COLO668 (cell line): ENCODE measurements at regions not wholly inside any gene's neighbourhood (a gene's known extent, or its start where the extent isn't known, plus 50 kb on each side); places are given as distances from the start of the nearest gene placed in this dataset.

ENCODE experiments used
- DNase-seq: peaks from one replicate; lab custom pipeline; 2025; ENCODE audit not compliant: unreplicated experiment; lab: John Stamatoyannopoulos, UW

DNA sequence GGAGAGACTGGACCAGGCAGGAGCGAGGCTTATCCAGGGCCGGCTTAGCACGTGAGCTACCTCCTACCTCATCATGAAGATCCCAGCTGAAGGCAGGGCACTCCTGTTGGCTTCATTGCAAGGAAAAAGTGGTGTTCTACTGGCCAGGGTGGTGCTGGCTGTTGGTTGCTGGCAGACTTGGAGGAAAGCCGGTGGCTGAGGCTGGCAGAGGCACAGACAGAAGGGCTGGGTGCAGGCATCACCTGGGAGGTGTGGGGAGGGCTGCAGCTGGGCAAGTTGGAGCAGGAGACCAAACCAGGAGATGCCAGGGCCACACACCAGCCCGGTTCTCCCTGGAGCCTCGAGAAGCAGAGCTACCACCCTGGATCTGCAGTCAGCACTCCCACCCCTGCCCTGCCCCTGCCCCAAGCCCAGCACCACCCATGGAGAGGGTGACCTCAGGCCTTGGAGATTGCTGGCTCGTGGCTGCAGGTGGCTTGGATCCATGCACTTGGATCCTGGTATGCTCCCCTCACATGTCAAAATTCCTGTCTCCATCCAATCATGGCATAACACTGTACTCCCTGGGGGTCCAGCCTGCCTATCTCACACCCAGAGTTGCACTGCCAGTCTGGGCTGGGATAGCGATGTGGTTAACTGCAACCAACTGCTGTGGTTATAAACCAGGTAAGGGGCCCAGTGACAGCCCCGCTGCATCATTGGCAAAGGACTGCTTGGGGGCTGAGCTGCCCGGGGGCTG, 49.7 kb downstream of the GLI2 start:
- no peak for DNase-seq

DNA sequence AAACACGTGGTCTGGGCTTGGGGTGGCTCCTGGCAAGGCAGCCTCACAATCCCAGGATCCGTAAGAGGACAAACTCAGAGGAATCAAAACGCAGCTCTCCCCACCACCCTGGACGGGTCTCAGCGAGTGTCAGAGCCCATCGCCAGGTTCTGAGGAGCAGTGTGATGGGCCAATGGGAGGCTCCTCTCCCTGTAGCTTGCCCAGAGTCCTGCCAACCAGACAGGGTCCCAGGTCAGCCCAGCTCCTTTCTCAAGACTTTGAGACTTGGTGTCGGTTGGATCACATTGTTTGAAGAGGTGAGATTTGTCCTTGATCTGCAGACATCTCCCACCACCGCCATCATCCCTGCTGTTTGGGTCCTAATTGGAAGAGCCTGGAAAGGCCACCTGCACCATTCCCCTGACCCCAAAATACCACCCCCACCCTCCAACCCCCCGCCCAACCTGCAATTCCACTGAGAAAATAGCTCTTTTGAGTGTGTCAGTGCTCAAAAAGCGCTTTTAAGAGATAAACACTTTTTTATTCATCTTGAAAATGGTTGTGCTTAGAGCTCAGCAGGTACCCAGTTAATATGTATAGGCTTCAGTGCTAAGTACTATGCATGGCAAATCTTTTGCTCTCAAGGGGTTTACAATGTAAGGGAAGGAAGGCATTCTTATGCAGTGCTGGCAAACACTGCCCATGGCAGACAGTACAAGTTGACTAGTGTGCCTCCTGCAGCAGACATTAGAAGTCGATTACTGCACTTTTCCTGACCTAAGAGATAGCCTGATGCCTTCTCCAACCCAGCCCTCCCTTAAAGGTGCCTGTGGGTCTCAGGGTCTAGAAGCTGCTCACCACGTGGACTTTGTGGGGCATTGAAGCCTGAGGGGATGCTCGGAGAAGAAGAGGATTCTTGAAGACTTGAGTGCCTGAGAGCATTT, 50.6 kb downstream of the GLI2 start:
- no peak for DNase-seq

DNA sequence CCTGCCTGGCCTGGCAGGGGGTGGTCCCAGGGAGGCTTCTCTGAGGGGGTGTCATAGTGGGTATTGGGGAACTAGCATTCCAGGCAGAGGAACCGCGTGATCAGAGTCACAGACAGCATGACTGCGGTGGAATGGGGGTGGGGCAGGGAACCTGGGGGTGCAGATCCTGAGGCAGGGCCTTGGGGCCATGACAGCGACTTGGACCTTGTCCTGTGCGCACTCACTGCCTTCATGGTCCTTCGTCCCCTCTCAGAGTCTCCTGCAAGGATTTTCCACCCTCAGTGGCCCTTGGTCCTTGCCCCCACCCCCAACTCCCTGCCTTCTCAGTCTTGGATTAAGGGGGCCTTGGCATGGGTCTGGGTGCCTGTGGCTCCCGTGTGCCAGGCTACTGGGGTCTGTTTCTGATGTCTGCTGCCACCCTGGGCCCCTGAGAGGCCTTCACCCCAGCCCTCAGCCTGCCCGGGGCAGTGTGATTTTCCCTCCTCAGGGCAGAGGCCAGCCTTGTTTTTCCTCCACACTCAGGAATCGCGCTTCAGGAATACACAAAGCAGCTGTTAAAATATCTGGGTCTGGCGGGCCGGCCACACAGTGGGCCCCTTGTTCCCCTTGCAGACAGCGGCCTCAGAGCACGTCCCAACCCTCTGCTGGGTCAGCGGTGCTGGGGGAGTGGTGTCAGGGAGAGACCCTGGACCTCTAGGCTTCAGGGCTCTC, 51.6 kb downstream of the GLI2 start:
- no peak for DNase-seq

DNA sequence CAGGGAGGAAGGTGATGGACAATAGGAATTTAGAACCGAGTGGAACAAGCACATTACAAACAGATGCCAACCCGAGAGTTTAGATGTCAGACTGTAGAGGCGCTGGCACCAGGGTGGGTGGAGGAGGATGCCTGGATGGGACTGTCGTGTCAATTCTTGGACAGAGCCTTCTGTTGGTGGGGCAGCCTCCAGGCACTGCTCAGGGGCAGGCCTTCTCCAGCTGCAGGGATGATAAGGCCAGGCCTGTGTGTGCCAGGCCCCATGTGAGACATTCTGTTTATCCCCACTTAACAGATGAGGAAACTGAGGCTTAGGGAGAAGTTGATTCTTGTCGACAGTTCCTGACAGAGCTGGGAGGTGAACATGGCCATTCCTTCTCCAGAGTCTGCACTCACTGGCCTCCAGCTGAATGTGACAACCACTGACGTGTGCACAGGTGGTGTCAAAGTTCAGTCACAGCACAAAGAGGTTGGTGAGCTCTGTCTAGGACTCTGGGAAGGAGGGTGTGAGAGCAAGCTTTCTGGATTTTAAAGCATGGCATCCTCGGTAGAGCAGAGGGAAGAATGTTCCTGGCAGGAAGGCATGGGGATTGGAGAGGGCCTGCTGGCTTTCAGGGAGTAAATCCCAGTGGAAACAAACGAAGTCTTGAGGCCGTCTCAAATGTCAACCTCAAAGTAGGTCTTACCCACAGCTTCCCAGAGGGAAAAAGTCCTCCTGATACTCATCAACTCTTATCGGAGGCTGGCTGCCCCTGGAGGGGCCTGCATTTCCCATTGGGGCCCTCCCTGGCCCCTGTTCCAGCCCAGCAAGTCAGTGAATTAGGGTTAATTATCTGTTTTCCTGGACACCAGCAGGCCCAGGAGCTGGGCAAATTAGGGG, 52.4 kb downstream of the GLI2 start:
- no peak for DNase-seq

DNA sequence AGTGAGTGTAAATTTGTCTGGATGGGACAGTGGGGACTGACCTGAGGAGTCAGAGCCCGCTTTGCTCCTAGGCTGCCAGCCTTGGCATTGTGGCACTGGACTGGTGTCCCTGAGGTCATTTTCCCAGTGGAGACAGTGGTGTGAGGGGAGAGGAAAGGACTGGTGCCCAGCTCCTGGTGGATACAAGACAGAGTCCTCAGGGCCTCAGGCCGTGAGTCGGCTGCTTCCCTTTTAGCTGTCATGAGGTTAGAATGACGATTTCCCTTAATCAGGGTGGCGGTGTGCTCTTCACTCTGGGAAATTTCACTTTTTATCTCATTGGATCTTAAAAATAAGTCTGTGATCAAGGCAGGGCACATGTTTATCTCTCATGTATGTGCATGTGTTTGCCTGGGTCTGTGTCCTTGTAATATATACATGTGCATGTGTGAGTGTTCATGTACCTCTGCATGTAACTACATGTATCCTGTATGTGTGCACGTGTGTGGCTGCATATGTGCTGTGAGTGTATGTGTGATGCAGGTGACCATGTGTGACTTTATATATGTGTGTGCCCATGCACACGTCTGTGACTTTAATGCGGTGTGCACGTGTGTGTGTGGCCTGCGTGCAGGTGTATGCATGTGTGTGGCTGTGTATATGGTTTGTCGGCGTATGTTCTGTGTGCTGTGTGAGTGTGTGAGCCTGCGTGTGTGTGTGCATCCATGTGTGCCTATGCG, 55.7 kb downstream of the GLI2 start:
- no peak for DNase-seq

DNA sequence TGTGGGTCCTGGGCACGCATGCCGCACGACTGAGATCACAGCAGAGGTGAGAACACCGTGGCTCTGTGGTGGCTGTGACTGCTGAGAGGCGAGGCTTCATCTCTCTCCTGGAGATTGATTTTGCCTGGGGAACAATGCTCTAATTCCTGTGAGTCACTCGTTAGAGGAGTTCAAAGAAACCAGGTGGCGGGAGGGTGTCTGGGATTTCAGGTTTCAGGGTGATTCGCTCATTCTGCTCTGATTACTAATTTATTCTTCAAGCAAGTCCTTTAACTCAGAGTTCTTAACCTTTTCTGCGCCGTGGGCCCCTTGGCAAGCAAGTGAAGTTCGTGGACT, 56.3 kb downstream of the GLI2 start:
- DNase-seq = no peak

DNA sequence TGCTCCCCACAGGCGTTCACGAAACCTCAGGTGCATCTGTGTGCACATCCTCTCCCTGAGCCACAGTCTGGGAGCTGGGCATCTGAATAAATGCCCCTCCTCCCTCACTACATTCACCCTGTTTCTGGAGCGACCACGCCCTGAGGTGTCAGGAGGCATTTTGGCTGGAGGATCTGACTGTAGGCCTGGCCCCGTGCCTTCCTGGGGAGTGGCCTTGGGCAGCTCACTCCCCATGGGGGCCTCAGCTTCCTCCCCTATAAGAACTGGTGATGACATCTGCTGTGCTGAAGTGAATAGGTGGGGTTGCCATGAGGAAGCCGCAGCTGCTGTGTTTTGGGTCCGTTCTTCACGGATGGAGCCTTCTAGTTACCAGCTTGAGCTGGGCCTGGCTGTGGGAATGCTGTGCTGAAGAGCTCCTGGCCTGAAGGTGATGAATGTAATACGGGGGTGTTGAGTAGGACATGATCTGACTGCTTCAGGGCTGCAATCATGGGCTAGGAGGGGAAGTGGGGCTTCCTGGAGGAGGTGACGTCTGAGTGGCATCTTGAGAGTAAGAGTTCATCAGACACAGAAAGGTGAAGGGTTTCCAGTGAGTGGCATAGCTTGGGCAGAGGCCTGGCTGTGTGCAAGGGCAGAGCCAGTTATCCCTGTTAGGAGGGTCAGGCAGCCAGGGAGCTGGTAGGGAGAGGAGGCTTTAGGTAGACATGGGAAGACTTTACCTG, 58.2 kb downstream of the GLI2 start:
- DNase-seq = no peak

DNA sequence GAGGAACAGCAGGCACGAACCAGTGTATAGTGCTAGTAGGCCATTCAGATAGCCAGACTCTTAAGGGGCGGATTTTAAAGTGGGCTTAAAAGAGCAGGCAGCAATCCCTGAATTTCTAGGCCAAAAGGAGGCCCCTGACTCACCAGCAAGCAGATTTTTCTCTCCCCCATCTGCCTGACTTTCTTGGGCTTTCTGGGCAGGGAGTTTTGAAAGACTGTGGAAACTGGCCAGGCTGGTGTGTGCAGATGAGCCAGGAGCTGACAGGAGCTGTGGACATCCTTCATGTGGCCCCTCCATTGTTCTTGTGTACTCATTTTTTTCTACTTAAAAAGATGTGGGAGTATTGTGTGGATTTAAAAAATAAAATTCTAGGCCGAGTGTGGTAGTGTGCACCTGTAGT, 59.0 kb downstream of the GLI2 start:
- DNase-seq = no peak

DNA sequence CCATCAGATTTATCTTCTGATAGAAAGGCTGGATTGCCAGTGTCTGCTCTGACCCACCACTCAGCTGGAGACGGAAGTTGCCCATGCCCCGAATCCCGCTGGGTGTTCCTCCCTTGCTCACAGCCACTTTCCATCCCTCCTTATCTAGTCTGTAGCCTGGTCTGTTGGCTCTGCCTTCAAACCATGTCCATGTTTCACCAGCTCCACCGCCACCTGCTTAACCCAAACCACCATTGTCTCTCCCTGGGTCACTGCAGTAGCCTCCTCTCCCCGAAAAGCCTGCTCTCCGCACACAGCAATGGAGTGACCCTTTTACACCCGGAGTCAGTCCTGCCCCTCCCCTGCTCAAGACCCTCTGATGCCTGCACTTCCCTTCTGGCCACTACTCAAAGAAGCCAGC, 60.4 kb downstream of the GLI2 start:
- DNase-seq = no peak

DNA sequence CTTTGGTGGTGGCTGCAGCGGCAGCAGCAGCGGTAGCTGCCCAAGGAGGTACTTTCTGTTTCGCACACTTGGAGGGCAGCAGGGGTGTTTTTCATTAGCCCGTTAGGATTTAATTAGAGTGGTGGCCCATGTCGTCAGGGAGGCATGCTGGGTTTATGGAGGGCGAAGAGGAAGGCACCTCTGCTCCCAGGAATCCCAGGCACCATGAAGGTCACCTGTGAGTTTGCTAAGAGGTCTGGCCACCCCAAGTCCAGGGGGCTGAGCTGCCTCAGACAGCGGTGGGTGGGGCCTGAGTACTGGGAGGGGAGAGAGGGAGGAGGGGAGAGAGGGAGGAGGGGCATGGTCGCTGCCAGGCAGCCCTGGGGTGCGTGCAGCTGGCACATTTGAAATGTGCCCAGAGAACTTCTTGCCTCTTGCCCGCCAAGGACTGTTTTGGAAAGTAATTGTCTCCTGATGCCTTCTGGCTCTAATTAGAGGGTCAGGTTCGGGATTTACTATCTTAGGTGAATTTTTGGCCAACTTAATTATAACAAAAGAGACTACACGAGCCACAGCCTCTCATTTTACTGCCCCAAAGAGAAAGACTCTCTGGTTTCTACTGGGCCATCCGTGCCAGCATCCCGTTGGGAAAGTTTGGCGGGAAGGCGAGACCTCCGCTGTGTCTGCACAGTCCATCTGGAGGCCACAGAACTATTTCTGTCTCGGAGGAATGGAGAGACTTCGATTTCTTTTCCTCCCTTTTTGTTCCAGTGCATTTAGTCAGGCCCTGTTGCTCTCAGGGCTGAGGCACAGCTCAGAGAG, 62.0 kb downstream of the GLI2 start:
- no peak for DNase-seq

DNA sequence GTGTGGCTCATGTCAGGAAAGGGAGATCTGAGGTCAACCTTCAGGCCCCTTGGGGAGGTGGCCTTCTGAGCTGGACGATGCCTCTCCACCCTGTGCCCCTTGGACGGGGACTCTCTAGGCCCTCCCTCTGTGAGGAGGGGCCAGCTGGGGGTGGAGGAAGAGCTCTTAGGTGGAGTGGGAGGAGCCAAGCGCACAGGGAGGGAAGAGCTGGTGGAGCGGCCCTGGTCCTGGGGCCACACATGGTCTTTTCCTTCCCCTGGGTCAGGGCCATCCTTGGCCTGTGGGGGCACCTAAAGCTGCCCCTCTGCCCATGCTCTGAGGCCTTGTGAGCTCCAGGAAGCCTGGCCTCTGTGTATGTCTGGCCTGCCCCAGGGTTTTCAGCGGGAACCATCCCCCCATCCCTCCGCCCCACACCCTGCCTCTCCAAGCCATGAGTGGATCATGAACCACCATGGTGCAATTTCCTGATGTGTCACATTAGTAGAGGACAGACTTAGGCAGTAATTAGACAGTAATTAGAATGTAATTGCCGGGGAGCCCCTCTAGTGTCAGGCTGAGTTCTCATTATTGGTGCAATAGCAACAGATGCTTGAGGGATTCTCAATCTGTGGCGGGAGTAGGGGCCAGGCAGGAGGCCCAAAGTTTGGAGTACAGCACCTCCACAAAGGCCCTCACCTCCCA, 63.0 kb downstream of the GLI2 start:
- DNase-seq = no peak

DNA sequence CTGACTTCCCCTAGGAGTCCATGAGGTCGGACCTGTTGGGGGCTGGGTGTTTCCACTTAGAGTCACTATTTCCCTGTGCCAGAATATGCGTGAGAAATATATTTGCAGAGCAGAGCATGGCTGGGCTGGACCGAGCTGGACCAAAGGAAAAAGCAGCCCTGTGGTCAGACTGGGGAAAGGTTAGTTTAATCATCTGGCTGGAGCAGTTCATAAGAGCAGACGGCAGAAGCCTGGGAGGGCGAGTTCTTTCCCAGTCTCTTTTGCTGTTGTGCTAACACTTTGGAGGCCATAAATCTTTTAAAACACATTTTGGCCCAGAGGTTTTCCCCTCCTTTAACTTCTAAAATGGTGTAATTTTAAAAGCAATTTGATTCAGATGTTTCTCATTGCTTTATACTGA, 66.5 kb downstream of the GLI2 start:
- no peak for DNase-seq

DNA sequence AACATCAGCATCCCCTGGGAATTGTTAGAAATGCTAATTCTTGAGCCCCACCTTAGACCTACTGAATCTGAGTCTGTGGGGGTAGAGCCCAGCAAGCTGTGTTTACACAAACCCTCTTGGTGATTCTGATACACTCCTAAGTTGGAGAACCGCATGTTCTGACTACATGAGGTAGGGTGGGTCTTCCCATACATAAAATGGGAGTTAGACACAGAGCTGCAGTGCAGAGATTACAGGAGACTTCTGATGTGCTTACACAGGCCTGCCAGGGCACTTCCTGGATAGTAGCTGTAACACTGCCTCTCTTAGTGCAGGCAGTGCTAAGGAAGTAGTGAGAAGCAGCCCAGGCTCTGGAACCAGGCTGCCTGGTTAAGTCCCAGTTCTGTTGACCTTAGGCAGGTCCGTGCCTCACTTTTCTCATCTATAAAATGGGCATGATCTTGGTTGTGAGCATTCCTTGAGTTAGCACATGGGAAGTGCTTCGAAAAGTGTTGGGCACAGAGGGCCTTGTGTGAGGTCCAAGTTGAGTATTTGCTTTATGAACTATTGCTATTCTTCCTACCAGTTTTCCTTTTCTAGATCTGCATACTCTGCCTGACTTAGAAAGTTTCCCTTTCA, 67.3 kb downstream of the GLI2 start:
- DNase-seq = no peak

DNA sequence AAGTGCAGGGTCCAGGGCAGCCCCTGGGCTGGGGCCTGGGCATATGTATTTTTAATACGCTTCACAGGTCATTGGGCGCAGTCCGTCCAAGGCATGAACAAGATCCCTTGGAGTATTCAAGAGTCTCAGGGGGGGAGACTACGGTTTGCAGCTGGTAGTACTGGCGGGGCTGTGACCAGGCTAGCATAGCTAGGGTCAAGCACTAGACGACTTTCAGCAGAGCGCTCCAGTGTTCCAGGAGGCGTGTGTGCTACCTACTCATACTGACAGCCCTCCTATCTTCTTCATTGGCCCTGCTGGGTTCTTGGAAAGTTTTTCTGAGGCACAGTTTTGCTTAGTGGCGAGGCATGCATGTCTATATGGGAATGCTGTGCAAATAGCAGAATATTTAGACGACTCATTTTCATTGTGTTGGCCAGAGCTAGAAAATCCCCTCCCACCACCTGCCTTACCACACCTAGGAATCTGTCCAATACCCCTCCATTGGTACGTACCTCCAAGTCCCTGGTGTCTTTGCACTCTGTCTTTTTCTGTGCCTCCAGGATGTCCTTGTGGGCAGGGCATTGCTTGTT, 68.2 kb downstream of the GLI2 start:
- no peak for DNase-seq

DNA sequence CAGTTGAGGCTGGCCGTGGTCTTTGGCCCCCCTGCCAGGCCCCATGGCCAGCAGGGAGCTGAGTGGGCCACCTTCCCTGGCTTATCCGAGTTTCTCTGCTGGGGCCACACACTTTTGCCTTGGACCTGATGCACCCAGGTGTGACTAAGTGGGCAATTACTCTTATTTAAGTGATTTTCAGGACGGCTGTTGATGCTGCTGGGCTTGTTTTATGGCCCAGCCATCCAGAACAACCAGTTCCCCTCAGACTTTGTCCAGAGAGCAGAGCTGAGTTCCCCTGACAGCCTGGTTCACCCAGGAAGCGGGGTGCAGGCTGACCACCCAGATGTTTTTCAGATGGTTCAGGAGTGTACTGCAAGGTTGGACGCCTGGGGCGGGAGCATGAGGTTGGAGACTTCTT, 68.8 kb downstream of the GLI2 start:
- peak; percentile 7 for DNase-seq

DNA sequence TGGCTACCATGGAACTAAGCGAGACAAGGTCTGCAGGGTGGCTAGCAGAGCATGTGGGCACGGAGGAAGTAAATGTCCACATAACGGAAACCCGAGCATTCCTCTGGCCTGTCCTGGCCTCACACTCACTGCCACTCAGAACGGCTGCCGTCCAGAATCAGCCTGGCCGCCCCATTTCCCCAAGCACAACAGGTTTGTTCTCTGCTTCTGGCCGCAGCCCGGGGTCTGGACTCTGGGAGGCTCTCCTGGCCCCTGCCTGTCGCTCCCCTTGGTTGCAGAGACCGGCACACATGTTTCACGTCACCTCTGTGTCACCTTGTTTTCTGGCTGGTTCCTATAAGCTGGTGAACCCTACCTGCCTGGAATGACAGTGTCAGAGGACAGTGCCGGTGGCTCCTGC, 69.3 kb downstream of the GLI2 start:
- no peak for DNase-seq

DNA sequence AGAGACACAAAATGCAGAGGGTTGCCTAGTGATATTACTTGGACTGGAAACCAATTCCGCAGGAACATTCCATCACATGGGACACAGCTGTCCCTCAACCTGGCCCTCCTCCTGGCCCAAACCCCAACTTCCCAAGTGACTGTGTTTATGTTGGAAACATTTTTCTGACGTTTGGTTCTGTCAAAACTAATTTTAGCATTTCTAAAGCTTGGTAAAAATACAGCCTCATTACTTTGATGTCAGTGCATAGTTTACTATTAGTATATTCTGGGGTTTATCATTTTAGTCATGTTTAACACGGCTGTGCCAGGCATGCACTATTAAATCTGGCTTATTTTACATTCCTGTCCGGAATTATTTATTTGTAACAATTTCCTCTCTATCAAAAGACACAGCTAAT, 69.9 kb downstream of the GLI2 start:
- DNase-seq = no peak

DNA sequence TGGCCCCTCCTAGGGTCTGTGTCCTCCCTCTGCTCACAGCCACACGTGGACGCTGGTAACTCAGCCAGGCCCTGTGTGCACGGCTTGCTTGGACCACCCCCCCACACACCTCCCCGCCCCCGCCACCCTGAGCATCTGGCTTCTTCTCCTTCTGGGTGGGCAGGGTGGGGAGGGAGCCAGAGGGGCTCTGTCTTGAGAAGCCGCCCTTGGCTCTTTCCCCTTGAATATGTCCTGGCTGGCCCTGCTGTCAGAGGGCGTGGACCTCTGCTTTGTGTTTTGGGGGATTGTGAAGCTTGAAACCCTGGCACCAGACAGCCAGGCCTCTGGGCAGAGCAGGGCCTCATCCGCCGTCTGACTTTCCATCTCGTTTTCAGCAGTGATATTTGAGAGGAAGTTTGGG, 72.1 kb downstream of the GLI2 start:
- DNase-seq = no peak
